IMR-90 (cell line): ENCODE measurements at regions not wholly inside any gene's neighbourhood (a gene's known extent, or its start where the extent isn't known, plus 50 kb on each side); places are given as distances from the start of the nearest gene placed in this dataset.

Source experiments
- ATAC-seq: fragments of 200-7000 bp; cut with Tn5 transposase; 2 replicates; pipeline ENCODE4 v1.9.1; 2020; ENCODE audit warnings: low read depth, mild to moderate bottlenecking, moderate library complexity
- BruUV-seq: library from RNA; stranded (reverse); fragments of 400-500 nt; replicated peaks from 2 replicates; lab custom pipeline; 2021; lab: Mats Ljungman, UMichigan
- CTCF ChIA-PET: fragments of 300-600 bp; formaldehyde crosslinking; extraction: SDS; loops from one replicate; lab custom pipeline; 2021; ENCODE audit warnings: antibody characterized with exemption; lab: Yijun Ruan, JAX
- POLR2A ChIA-PET: fragments of 300-600 bp; sonication (Branson Sonifier 250); formaldehyde crosslinking; loops from one replicate; lab custom pipeline; 2022; ENCODE audit warnings: antibody characterized with exemption; ENCODE audit not compliant: unreplicated experiment; lab: Charles Lee
- DNase-seq: peaks from one replicate; pipeline ENCODE4 v3.0.0; 2013
- H2AFZ ChIP-seq: replicated peaks from 2 replicates; pipeline ENCODE3; 2013; ENCODE audit warnings: low read length, mild to moderate bottlenecking; ENCODE audit not compliant: poor library complexity
- H2AK5ac ChIP-seq: 2 replicates; pipeline ENCODE4 v1.6.1; 2013; ENCODE audit warnings: low read depth, low read length, inconsistent platforms
- H2AK9ac ChIP-seq: replicated peaks from 2 replicates; pipeline ENCODE3; 2013; ENCODE audit warnings: mild to moderate bottlenecking, low read depth, low read length, moderate library complexity; ENCODE audit not compliant: poor library complexity
- H2BK120ac ChIP-seq: 2 replicates; pipeline ENCODE4 v1.6.1; 2013; ENCODE audit warnings: low read depth, low read length, inconsistent platforms
- H2BK15ac ChIP-seq: 3 replicates; pipeline ENCODE4 v1.6.1; 2013; ENCODE audit warnings: low read depth, low read length, inconsistent platforms
- H2BK20ac ChIP-seq: 2 replicates; pipeline ENCODE4 v1.6.1; 2013; ENCODE audit warnings: low read depth, mild to moderate bottlenecking, inconsistent platforms, low read length, moderate library complexity
- H2BK5ac ChIP-seq: 2 replicates; pipeline ENCODE4 v1.6.1; 2013; ENCODE audit warnings: mild to moderate bottlenecking, low read depth, low read length, inconsistent platforms; ENCODE audit not compliant: poor library complexity, severe bottlenecking
- H3K14ac ChIP-seq: replicated peaks from 2 replicates; pipeline ENCODE4 v1.6.1; 2013; ENCODE audit warnings: low read depth, low read length, inconsistent platforms
- H3K18ac ChIP-seq: 2 replicates; pipeline ENCODE4 v1.6.1; 2013; ENCODE audit warnings: low read depth, low read length, control low read depth
- H3K23ac ChIP-seq: 2 replicates; pipeline ENCODE4 v1.6.1; 2013; ENCODE audit warnings: low read depth, low read length, inconsistent platforms
- H3K27ac ChIP-seq: 2 replicates; pipeline ENCODE4 v1.5.1; 2013; ENCODE audit warnings: mild to moderate bottlenecking, control low read depth, low read length; ENCODE audit not compliant: insufficient read depth
- H3K27me3 ChIP-seq: 2 replicates; pipeline ENCODE4 v1.6.1; 2013; ENCODE audit warnings: low read length; ENCODE audit not compliant: control insufficient read depth, insufficient read depth
- H3K36me3 ChIP-seq: 2 replicates; pipeline ENCODE4 v1.6.1; 2013; ENCODE audit warnings: low read length, mixed read lengths; ENCODE audit not compliant: control insufficient read depth, insufficient read depth
- H3K4ac ChIP-seq: 2 replicates; pipeline ENCODE4 v1.6.1; 2013; ENCODE audit warnings: low read depth, low read length, inconsistent platforms
- H3K4me1 ChIP-seq: 2 replicates; pipeline ENCODE4 v1.6.1; 2013; ENCODE audit warnings: low read length, mixed read lengths; ENCODE audit not compliant: control insufficient read depth, insufficient read depth
- H3K4me2 ChIP-seq: 2 replicates; pipeline ENCODE4 v1.6.1; 2013; ENCODE audit warnings: low read depth, mild to moderate bottlenecking, control low read depth, low read length, moderate library complexity
- H3K4me3 ChIP-seq: 2 replicates; pipeline ENCODE4 v1.5.1; 2013; ENCODE audit warnings: low read depth, mild to moderate bottlenecking, control low read depth, low read length, moderate library complexity; ENCODE audit not compliant: insufficient read depth
- H3K56ac ChIP-seq: 2 replicates; pipeline ENCODE4 v1.6.1; 2013; ENCODE audit warnings: low read length, inconsistent platforms; ENCODE audit not compliant: insufficient read depth; ENCODE audit errors: extremely low read depth
- H3K79me1 ChIP-seq, 2 experiments: 2 replicates each; pipeline ENCODE4 v1.6.1; 2013; ENCODE audit warnings: low read length in 2 of 2, inconsistent platforms in 1 of 2, low read depth in 1 of 2
- H3K9ac ChIP-seq: 2 replicates; pipeline ENCODE4 v1.6.1; 2013; ENCODE audit warnings: low read depth, low read length, control low read depth
- H3K9me1 ChIP-seq: 2 replicates; pipeline ENCODE4 v1.6.1; 2013; ENCODE audit warnings: low read length, inconsistent platforms; ENCODE audit not compliant: insufficient read depth
- H3K9me3 ChIP-seq: 2 replicates; pipeline ENCODE4 v1.6.1; 2013; ENCODE audit warnings: low read length; ENCODE audit not compliant: control insufficient read depth, insufficient read depth
- H4K20me1 ChIP-seq: 2 replicates; pipeline ENCODE4 v1.6.1; 2013; ENCODE audit warnings: low read length, inconsistent platforms; ENCODE audit not compliant: insufficient read depth
- H4K5ac ChIP-seq: 2 replicates; pipeline ENCODE4 v1.6.1; 2013; ENCODE audit warnings: mild to moderate bottlenecking, low read depth, low read length, control low read depth
- H4K8ac ChIP-seq, 2 experiments: 2 replicates each; pipeline ENCODE4 v1.6.1; 2013; ENCODE audit warnings: low read depth in 2 of 2, low read length in 2 of 2, control low read depth in 1 of 2, inconsistent platforms in 1 of 2
- H4K91ac ChIP-seq: 2 replicates; pipeline ENCODE4 v1.6.1; 2013; ENCODE audit warnings: low read depth, low read length, inconsistent platforms; ENCODE audit not compliant: insufficient read depth
- BHLHE40 ChIP-seq: fragments of 150-350 bp; IDR thresholded peaks from 2 replicates; pipeline ENCODE4 v1.6.1; 2016; ENCODE audit warnings: mild to moderate bottlenecking, low read depth, low read length
- CEBPB ChIP-seq: IDR thresholded peaks from 2 replicates; pipeline ENCODE4 v1.6.1; 2012; ENCODE audit warnings: low read depth, low read length, improper control_type of control experiment
- CTCF ChIP-seq: conservative IDR thresholded peaks from 2 replicates; pipeline ENCODE4 v1.5.1; 2012; ENCODE audit warnings: mild to moderate bottlenecking, low read depth, low read length, improper control_type of control experiment
- MXI1 ChIP-seq: IDR thresholded peaks from 2 replicates; pipeline ENCODE4 v1.6.1; 2012; ENCODE audit warnings: low read depth, mild to moderate bottlenecking, low read length, moderate library complexity, borderline replicate concordance
- RAD21 ChIP-seq: IDR thresholded peaks from 2 replicates; pipeline ENCODE4 v1.6.1; 2012; ENCODE audit warnings: low read length, improper control_type of control experiment
- WGBS, 2 experiments: methylation state at CpG; one replicate each; pipeline versions ENCODE4 v1.1.5 to v1.1.7; 2013; ENCODE audit warnings: missing lambda C conversion rate in 2 of 2; ENCODE audit not compliant: insufficient read length in 1 of 2; ENCODE audit errors: extremely low coverage in 2 of 2; 5-methylcytosine and 5-hydroxymethylcytosine counted together
- dilution Hi-C: fragments of 300-500 bp; cut with HindIII; formaldehyde crosslinking; loops from one replicate; pipeline ENCODE4 v1.14.3; 2018; ENCODE audit warnings: low sequenced_read_pairs; ENCODE audit not compliant: unreplicated experiment
- in situ Hi-C: fragments of 300-500 bp; cut with MboI; formaldehyde crosslinking; loops from 3 replicates; pipeline ENCODE4 v1.14.3; 2019; ENCODE audit warnings: low sequenced_read_pairs, inconsistent platforms, mixed read lengths
- intact Hi-C: fragments of 100-400 bp; cut with micrococcal nuclease; formaldehyde crosslinking; loops from 2 replicates; pipeline ENCODE4 v1.10.0; 2022

GRCh38 chr12:127912035-127912665, 354.8 kb upstream of the TMEM132C start:
- H3K4me3 ChIP-seq, result no peak overlapping the region
- H3K27ac ChIP-seq, result no peak overlapping the region
- no peaks in the 10 kb centered on the region for H3K4me1 ChIP-seq
- no TSS peak for BruUV-seq
- no peak overlapping the region for H4K91ac ChIP-seq
- no peaks in the 10 kb centered on the region for H3K9me1 ChIP-seq
- DNase-seq, result no peak
- H2AK9ac ChIP-seq, result no peak overlapping the region
- no peak overlapping the region for H2BK15ac ChIP-seq
- in situ Hi-C loops (no loop called here), dilution Hi-C loops (no loop called here), intact Hi-C loops (no loop called here)
- H2BK120ac ChIP-seq, result no peak overlapping the region
- no peaks in the 10 kb centered on the region for H3K27me3 ChIP-seq
- H3K9me3 ChIP-seq, result peaks cover 8% of the 10 kb centered on the region
- H3K79me1 ChIP-seq, result no peaks in the 10 kb centered on the region
- H3K9ac ChIP-seq, result no peak overlapping the region
- H4K5ac ChIP-seq, result no peak overlapping the region
- no peak for ATAC-seq
- no peak overlapping the region for H2BK5ac ChIP-seq
- H4K20me1 ChIP-seq, result no peaks in the 10 kb centered on the region
- no peaks in the 10 kb centered on the region for H3K36me3 ChIP-seq
- H2AFZ ChIP-seq, result no peak overlapping the region
- H3K56ac ChIP-seq, result no peak overlapping the region
- POLR2A ChIA-PET, result no interaction called here
- no peak overlapping the region for H4K8ac ChIP-seq
- TF ChIP-seq BHLHE40 (no peak), RAD21 (no peak), MXI1 (no peak), CTCF (no peak), CEBPB (no peak)
- no peak overlapping the region for H3K4me2 ChIP-seq
- no peak overlapping the region for H2AK5ac ChIP-seq
- no peak overlapping the region for H3K14ac ChIP-seq
- no peak overlapping the region for H3K4ac ChIP-seq
- H2BK20ac ChIP-seq, result no peak overlapping the region
- no CpG with 5 or more reads among the region's 11 CpGs for WGBS, 2 experiments
- no peak overlapping the region for H3K18ac ChIP-seq
- CTCF ChIA-PET, result no interaction called here
- no peak overlapping the region for H3K23ac ChIP-seq
